DOHH2 (cell line): ENCODE measurements at regions not wholly inside any gene's neighbourhood (a gene's known extent, or its start where the extent isn't known, plus 50 kb on each side); places are given as distances from the start of the nearest gene placed in this dataset.

Experiments
- H3F3A ChIP-seq: fragments of 200-600 bp; sonication (generic), shearing (Covaris generic); 2 replicates; pipeline ENCODE4 v1.6.0; 2016; ENCODE audit warnings: antibody characterized with exemption, mild to moderate bottlenecking; ENCODE audit not compliant: control insufficient read depth, insufficient read depth
- H3K27ac ChIP-seq: fragments of 200-600 bp; sonication (generic); 2 replicates; pipeline ENCODE4 v1.5.1; 2014; ENCODE audit warnings: low read depth, mild to moderate bottlenecking, low read length, moderate library complexity
- H3K27me3 ChIP-seq: fragments of 200-600 bp; sonication (generic); 2 replicates; pipeline ENCODE4 v1.6.1; 2014; ENCODE audit warnings: mild to moderate bottlenecking, low read length, mixed read lengths; ENCODE audit not compliant: control insufficient read depth
- H3K36me3 ChIP-seq: fragments of 200-600 bp; sonication (generic); 2 replicates; pipeline ENCODE4 v1.6.1; 2014; ENCODE audit warnings: mild to moderate bottlenecking, low read length, moderate library complexity, mixed read lengths; ENCODE audit not compliant: control insufficient read depth
- H3K4me1 ChIP-seq: fragments of 200-600 bp; sonication (generic); 2 replicates; pipeline ENCODE4 v1.6.1; 2014; ENCODE audit warnings: mild to moderate bottlenecking, low read length, mixed read lengths; ENCODE audit not compliant: control insufficient read depth
- H3K4me2 ChIP-seq: fragments of 200-600 bp; sonication (generic); 2 replicates; pipeline ENCODE4 v1.6.0; 2014; ENCODE audit warnings: mild to moderate bottlenecking, low read length, moderate library complexity
- H3K4me3 ChIP-seq: fragments of 200-600 bp; sonication (generic); 2 replicates; pipeline ENCODE4 v1.5.1; 2014; ENCODE audit warnings: mild to moderate bottlenecking, low read length, mixed read lengths
- H3K79me2 ChIP-seq: fragments of 200-600 bp; sonication (generic); 2 replicates; pipeline ENCODE4 v1.6.1; 2014; ENCODE audit warnings: mild to moderate bottlenecking, low read length, mixed read lengths; ENCODE audit not compliant: control insufficient read depth
- H3K9me2 ChIP-seq: fragments of 200-600 bp; sonication (generic); replicated peaks from 2 replicates; pipeline ENCODE4 v1.6.1; 2014; ENCODE audit warnings: mild to moderate bottlenecking, low read length, mixed read lengths; ENCODE audit not compliant: control insufficient read depth
- H3K9me3 ChIP-seq: fragments of 200-600 bp; sonication (generic); 2 replicates; pipeline ENCODE4 v1.6.1; 2014; ENCODE audit warnings: antibody characterized with exemption, low read length, mixed read lengths; ENCODE audit not compliant: control insufficient read depth, insufficient read depth
- H4K20me1 ChIP-seq: fragments of 200-600 bp; sonication (generic); 2 replicates; pipeline ENCODE4 v1.6.0; 2014; ENCODE audit warnings: low read depth, mild to moderate bottlenecking, antibody characterized with exemption, low read length, moderate library complexity; ENCODE audit not compliant: control insufficient read depth, insufficient read depth
- EZH2phosphoT487 ChIP-seq: fragments of 200-600 bp; sonication (generic); IDR thresholded peaks from 2 replicates; pipeline ENCODE4 v1.6.1; 2017; ENCODE audit warnings: borderline replicate concordance, mild to moderate bottlenecking, antibody characterized with exemption, low read length, moderate library complexity, mixed read lengths
- TF ChIP-seq, protein P1 (sequence below): fragments of 200-600 bp; sonication (generic); IDR thresholded peaks from one replicate; pipeline ENCODE4 v1.5.1; 2014; ENCODE audit warnings: antibody characterized with exemption, mild to moderate bottlenecking, low read depth, low read length; ENCODE audit not compliant: poor library complexity, severe bottlenecking

DNA sequence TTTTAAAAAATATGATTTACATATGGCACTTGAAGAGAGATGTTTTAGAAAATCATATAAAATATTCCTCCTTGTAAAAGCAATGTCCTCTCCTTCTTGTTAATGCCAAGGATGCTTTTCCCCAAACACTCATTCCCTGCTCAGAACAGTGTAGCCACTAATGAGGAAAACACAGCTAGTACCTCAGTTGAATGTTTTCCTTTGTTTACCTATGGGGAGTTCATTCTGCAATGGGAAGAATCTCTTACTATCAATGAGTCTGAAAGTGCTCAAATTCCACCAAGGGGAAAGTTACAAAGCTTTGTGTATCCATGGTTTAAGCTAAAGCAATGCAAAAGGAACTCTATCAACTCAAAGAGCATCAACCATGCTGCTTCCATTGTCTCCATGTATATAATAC, 221.9 kb upstream of the ADGRL2 start:
- Histone ChIP-seq H3F3A (no peaks in the 10 kb centered on the region), H3K4me1 (no peaks in the 10 kb centered on the region), H3K4me3 (no peak overlapping the region), H3K79me2 (no peaks in the 10 kb centered on the region), H3K27ac (no peak overlapping the region), H3K36me3 (no peaks in the 10 kb centered on the region), H3K9me3 (no peaks in the 10 kb centered on the region), H3K9me2 (no peaks in the 10 kb centered on the region), H3K27me3 (no peaks in the 10 kb centered on the region), H3K4me2 (no peak overlapping the region), H4K20me1 (no peaks in the 10 kb centered on the region)
- TF ChIP-seq, protein P1, sequence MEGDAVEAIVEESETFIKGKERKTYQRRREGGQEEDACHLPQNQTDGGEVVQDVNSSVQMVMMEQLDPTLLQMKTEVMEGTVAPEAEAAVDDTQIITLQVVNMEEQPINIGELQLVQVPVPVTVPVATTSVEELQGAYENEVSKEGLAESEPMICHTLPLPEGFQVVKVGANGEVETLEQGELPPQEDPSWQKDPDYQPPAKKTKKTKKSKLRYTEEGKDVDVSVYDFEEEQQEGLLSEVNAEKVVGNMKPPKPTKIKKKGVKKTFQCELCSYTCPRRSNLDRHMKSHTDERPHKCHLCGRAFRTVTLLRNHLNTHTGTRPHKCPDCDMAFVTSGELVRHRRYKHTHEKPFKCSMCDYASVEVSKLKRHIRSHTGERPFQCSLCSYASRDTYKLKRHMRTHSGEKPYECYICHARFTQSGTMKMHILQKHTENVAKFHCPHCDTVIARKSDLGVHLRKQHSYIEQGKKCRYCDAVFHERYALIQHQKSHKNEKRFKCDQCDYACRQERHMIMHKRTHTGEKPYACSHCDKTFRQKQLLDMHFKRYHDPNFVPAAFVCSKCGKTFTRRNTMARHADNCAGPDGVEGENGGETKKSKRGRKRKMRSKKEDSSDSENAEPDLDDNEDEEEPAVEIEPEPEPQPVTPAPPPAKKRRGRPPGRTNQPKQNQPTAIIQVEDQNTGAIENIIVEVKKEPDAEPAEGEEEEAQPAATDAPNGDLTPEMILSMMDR, result no peak
- no peak for TF ChIP-seq EZH2phosphoT487

DNA sequence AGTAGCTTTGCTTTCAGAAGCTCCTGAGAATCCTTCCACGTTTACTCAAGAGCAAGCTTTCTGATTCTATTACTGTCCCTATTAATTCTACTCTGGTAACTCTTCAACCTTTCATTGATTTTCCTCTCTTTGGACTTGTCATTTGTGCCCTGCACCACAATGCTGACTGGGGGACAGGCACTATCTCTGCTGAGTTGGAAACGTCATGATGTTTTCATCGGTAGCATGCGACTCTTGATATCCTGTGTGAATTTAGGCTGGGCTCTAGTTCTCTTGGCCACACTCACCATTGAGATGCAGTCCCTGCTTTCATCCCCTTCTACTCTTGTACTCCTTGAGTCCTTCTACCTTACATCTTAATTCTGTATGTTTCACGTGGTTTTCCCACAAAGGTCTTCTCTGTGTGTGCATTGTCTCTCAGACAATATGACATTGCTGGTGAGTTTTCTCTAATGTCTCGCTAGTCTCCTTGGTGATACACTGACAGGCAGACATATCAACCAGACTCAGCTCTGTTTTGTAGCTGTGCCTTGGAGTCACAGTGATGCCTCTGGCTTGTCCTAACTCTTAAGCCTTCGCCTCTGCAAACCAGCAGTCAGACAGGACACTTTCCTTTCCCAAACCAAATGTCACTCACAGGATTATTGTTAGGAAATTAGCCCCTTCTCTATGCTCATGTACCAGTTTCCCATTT, 223.6 kb upstream of the ADGRL2 start:
- H3F3A ChIP-seq, result no peaks in the 10 kb centered on the region
- H3K27ac ChIP-seq, result no peak overlapping the region
- H3K9me3 ChIP-seq, result no peaks in the 10 kb centered on the region
- no peaks in the 10 kb centered on the region for H3K4me1 ChIP-seq
- H3K79me2 ChIP-seq, result no peaks in the 10 kb centered on the region
- no peaks in the 10 kb centered on the region for H4K20me1 ChIP-seq
- no peak overlapping the region for H3K4me3 ChIP-seq
- TF ChIP-seq, protein P1, result no peak
- no peak for TF ChIP-seq EZH2phosphoT487
- H3K9me2 ChIP-seq, result no peaks in the 10 kb centered on the region
- no peaks in the 10 kb centered on the region for H3K36me3 ChIP-seq
- H3K27me3 ChIP-seq, result no peaks in the 10 kb centered on the region
- no peak overlapping the region for H3K4me2 ChIP-seq

DNA sequence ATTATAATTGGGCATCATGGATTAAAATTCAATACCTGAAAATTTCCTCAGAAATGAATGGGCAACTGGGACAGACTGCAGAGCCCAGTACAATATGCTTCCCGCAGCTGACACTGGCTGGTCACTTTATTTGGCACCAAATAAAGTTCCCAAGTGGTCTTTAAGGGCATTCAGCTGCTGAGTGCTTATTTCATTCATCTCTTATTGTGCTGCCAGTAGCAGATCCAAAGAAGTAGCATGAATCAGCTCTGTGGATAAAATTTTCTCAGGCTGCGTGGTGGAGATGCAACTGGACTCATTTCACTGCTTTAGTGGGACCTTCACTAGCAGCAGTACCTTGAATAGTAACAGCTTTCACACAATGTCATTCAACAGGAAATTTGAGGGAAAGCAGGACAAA, 226.3 kb upstream of the ADGRL2 start:
- Histone ChIP-seq H3K79me2 (no peaks in the 10 kb centered on the region), H3K4me3 (no peak overlapping the region), H3K4me2 (no peak overlapping the region), H3K27me3 (no peaks in the 10 kb centered on the region), H3K4me1 (no peaks in the 10 kb centered on the region), H3F3A (no peaks in the 10 kb centered on the region), H4K20me1 (no peaks in the 10 kb centered on the region), H3K27ac (no peak overlapping the region), H3K36me3 (no peaks in the 10 kb centered on the region), H3K9me3 (no peaks in the 10 kb centered on the region), H3K9me2 (no peaks in the 10 kb centered on the region)
- no peak for TF ChIP-seq EZH2phosphoT487
- TF ChIP-seq, protein P1, result no peak

DNA sequence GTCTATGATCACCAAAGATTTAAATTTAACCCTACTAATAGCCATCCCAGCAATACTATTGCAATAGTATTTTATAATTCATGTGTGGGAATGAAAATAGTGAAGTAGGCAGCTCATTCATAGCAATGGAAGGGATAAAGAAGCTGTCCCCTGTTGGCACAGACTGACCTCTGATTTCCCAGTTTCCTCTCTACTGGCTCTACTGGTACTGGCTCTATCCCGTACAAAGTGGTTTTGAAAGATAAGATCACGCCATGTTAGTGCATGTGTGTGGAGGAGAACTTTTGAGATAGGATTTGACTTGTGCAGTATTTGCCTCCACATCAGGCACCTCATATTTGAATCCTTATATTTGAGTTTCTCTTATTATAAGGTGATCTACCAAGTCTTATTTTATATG, 227.3 kb upstream of the ADGRL2 start:
- Histone ChIP-seq H3K27ac (no peak overlapping the region), H3K27me3 (no peaks in the 10 kb centered on the region), H3K79me2 (no peaks in the 10 kb centered on the region), H3F3A (no peaks in the 10 kb centered on the region), H3K4me2 (no peak overlapping the region), H4K20me1 (no peaks in the 10 kb centered on the region), H3K4me3 (no peak overlapping the region), H3K36me3 (no peaks in the 10 kb centered on the region), H3K4me1 (no peaks in the 10 kb centered on the region), H3K9me3 (no peaks in the 10 kb centered on the region), H3K9me2 (no peaks in the 10 kb centered on the region)
- TF ChIP-seq, protein P1, result no peak
- no peak for TF ChIP-seq EZH2phosphoT487
